Nephron progenitor cell (in vitro differentiated cells): ENCODE measurements at regions not wholly inside any gene's neighbourhood (a gene's known extent, or its start where the extent isn't known, plus 50 kb on each side); places are given as distances from the start of the nearest gene placed in this dataset.

Experiments
- DNase-seq: peaks from one replicate; pipeline ENCODE4 v3.0.0; 2021
- H3K27ac Mint-ChIP-seq: 2 replicates; pipeline ENCODE4 v1.8.0; 2021; ENCODE audit warnings: mild to moderate bottlenecking, moderate library complexity, mixed read lengths
- H3K27me3 Mint-ChIP-seq: 2 replicates; pipeline ENCODE4 v1.8.0; 2021; ENCODE audit warnings: mild to moderate bottlenecking, low read depth, mixed read lengths; ENCODE audit not compliant: poor library complexity
- H3K36me3 Mint-ChIP-seq: 2 replicates; pipeline ENCODE4 v1.8.0; 2021; ENCODE audit warnings: low read depth, mixed read lengths
- H3K4me1 Mint-ChIP-seq: 2 replicates; pipeline ENCODE4 v1.8.0; 2021; ENCODE audit warnings: mixed read lengths
- H3K4me3 Mint-ChIP-seq: 2 replicates; pipeline ENCODE4 v1.8.0; 2021; ENCODE audit warnings: mild to moderate bottlenecking, moderate library complexity, mixed read lengths
- H3K9me3 Mint-ChIP-seq: 2 replicates; pipeline ENCODE4 v1.8.0; 2021; ENCODE audit warnings: mild to moderate bottlenecking, moderate library complexity, mixed read lengths
- TF ChIP-seq, protein P1 (sequence below): fragments of 200-600 bp; sonication (generic); IDR thresholded peaks from 2 replicates; pipeline ENCODE4 v1.5.0; 2021; ENCODE audit warnings: antibody characterized with exemption

DNA sequence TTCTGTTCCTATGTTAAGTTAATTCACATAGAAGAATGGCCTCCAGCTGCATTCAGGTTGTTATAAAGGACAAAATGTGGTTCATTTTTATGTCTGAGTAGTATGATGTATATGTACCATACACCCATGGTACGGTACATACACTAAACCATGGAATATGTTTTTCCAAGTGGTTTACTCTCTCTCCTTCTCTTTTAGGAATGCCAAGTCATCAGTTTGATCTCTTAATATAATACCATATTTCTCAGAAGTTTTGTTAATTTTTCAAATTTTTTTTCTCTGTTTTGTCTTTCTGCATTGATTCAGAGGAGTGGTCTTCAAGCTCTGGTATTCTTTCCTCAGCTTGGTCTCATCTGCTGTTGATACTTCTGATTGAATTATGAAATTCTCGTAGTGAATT is 230.9 kb downstream of the DSEL start:
- TF ChIP-seq, protein P1, sequence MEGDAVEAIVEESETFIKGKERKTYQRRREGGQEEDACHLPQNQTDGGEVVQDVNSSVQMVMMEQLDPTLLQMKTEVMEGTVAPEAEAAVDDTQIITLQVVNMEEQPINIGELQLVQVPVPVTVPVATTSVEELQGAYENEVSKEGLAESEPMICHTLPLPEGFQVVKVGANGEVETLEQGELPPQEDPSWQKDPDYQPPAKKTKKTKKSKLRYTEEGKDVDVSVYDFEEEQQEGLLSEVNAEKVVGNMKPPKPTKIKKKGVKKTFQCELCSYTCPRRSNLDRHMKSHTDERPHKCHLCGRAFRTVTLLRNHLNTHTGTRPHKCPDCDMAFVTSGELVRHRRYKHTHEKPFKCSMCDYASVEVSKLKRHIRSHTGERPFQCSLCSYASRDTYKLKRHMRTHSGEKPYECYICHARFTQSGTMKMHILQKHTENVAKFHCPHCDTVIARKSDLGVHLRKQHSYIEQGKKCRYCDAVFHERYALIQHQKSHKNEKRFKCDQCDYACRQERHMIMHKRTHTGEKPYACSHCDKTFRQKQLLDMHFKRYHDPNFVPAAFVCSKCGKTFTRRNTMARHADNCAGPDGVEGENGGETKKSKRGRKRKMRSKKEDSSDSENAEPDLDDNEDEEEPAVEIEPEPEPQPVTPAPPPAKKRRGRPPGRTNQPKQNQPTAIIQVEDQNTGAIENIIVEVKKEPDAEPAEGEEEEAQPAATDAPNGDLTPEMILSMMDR: no peak
- peaks cover 5% of the 10 kb centered on the region for H3K27me3 Mint-ChIP-seq
- H3K4me1 Mint-ChIP-seq: no peaks in the 10 kb centered on the region
- H3K4me3 Mint-ChIP-seq: no peak overlapping the region
- H3K27ac Mint-ChIP-seq: no peak overlapping the region
- no peak for DNase-seq
- no peaks in the 10 kb centered on the region for H3K36me3 Mint-ChIP-seq
- no peaks in the 10 kb centered on the region for H3K9me3 Mint-ChIP-seq

DNA sequence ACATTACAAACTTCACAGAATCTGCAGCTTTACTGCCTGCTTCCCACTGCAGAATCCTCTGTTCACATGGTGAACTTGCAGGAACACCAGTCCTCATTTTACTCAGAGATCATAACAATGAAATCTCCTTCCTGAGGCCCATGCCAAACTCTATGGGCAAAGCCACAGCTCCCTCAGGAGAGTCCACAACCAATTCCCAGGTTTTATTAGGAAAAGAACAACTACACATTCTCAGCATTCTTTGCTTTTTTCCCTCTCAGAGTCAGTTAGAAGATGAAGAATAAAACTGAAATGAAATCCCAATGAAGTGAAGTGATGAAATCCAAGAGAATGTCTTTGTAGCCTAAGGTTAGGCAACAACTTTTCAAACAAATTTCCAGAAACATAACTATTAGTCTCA is 233.7 kb downstream of the DSEL start:
- H3K27me3 Mint-ChIP-seq: no peaks in the 10 kb centered on the region
- no peaks in the 10 kb centered on the region for H3K9me3 Mint-ChIP-seq
- no peak for DNase-seq
- TF ChIP-seq, protein P1: no peak
- H3K36me3 Mint-ChIP-seq: no peaks in the 10 kb centered on the region
- no peak overlapping the region for H3K27ac Mint-ChIP-seq
- H3K4me1 Mint-ChIP-seq: no peaks in the 10 kb centered on the region
- no peak overlapping the region for H3K4me3 Mint-ChIP-seq

DNA sequence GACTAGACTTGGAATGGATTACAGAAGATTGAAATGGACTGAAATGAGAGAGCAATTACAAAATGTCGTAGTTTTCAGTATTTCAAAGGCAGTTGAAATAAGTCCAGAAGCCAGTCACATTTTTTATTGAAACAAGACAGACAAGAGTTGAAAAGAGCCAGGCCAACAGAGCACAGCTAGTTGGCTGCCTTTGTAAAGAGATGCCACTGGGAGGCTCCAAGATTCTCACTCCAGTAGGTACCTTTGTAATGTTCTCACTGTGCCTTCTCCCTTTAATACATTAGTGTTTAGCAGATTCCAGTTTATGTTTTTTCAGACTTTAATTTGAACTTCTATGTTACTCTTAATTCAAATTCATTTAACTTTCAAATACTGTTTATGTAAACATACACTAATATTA is 234.8 kb downstream of the DSEL start:
- DNase-seq: no peak
- TF ChIP-seq, protein P1: no peak
- no peaks in the 10 kb centered on the region for H3K4me1 Mint-ChIP-seq
- H3K27me3 Mint-ChIP-seq: no peaks in the 10 kb centered on the region
- no peaks in the 10 kb centered on the region for H3K36me3 Mint-ChIP-seq
- H3K9me3 Mint-ChIP-seq: no peaks in the 10 kb centered on the region
- H3K27ac Mint-ChIP-seq: no peak overlapping the region
- H3K4me3 Mint-ChIP-seq: no peak overlapping the region

DNA sequence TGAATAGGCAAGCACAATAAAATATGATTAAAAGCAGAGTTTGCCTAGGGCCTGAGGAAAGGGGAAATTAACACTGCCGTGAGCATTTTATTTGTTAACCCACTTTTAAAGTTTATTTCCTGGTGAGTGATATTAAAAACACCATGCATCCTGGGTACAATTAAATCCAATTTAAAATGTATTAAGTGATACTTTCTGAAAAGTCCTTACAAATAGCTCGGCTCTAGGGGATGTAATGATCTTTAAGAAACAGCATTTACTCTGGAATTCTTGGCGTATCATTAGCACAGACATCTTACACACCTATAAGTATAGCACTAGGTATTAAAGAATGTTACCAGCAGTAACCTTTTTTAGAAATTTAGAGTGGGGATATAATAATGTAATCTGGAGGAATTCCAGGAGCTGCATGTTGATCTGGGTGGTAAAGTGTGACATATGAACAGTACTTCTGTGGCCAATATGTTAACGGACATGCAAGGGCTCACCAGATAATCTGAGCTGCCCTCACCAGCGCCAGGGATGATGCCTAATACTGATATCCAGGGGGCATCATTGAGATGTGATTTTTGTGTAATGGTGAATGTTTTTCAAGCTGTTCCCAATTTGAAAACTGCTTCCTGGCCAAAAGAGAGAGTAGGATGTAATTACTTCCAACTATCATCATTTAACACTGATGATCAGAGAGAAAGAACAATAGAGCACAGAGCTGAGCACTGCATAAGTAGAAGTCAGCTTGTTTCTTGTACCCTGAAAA is 235.9 kb downstream of the DSEL start:
- H3K27me3 Mint-ChIP-seq: no peaks in the 10 kb centered on the region
- no peak for DNase-seq
- H3K4me3 Mint-ChIP-seq: no peak overlapping the region
- no peaks in the 10 kb centered on the region for H3K4me1 Mint-ChIP-seq
- peak overlapping the region; percentile 1 for H3K27ac Mint-ChIP-seq
- H3K9me3 Mint-ChIP-seq: no peaks in the 10 kb centered on the region
- H3K36me3 Mint-ChIP-seq: no peaks in the 10 kb centered on the region
- TF ChIP-seq, protein P1: no peak

DNA sequence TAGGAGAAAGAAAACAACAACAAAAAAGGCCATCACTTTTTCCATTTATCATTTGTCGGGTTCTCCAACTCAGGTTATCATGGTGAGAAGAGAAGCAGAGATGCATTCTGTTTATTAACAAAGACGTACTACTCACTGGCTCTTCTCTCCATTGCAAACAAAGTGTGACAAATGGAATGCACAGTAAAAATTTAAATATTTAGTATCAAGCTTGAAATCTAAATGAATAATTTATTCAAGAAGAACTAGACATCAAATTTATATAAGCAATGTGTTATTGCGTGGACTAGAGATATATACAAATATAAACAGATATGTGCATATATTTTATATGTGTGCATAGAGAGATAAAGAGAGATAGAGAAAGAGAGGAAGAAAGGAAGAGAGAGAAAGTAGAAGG is 236.5 kb downstream of the DSEL start:
- H3K27me3 Mint-ChIP-seq: no peaks in the 10 kb centered on the region
- no peak overlapping the region for H3K27ac Mint-ChIP-seq
- H3K4me3 Mint-ChIP-seq: no peak overlapping the region
- no peaks in the 10 kb centered on the region for H3K9me3 Mint-ChIP-seq
- TF ChIP-seq, protein P1: no peak
- no peaks in the 10 kb centered on the region for H3K36me3 Mint-ChIP-seq
- DNase-seq: no peak
- no peaks in the 10 kb centered on the region for H3K4me1 Mint-ChIP-seq

DNA sequence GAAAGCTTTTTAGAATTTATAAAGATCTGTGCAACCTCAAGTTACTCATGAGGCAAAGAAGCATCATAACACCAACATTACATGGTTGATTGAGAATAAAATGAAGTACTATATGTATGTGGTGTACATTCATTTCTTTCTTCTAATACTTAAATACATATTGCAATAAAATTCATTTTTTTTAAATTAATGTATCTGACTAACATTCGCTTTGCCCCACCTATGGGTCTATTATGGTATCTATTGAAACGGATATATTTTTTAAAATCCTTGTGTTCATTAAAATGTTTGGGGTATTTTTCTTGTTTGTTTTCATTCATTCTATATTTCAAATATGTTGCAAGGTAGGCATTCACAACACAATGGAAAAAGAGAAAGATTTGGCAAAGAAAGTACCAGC is 237.5 kb downstream of the DSEL start:
- Mint-ChIP-seq H3K9me3 (no peaks in the 10 kb centered on the region), H3K4me1 (no peaks in the 10 kb centered on the region), H3K27ac (no peak overlapping the region), H3K4me3 (no peak overlapping the region), H3K36me3 (no peaks in the 10 kb centered on the region), H3K27me3 (no peaks in the 10 kb centered on the region)
- TF ChIP-seq, protein P1: no peak
- DNase-seq: no peak
